Muscle layer of colon (tissue), 2 donors: ENCODE measurements at regions not wholly inside any gene's neighbourhood (a gene's known extent, or its start where the extent isn't known, plus 50 kb on each side); places are given as distances from the start of the nearest gene placed in this dataset.
A peak's percentile ranks its signal among the peaks of the same experiment; 100 is the strongest.

Experiments
- H3K27ac ChIP-seq: one replicate; pipeline ENCODE4 v1.7.0; 2013; ENCODE audit warnings: low read depth, mild to moderate bottlenecking, low read length, moderate library complexity
- H3K27me3 ChIP-seq, 2 donors: one replicate each; pipeline ENCODE4 v1.7.0; 2013; ENCODE audit warnings: low read length in 2 of 2, mild to moderate bottlenecking in 2 of 2; ENCODE audit not compliant: insufficient read depth in 2 of 2, control insufficient read depth in 1 of 2
- H3K36me3 ChIP-seq: one replicate; pipeline ENCODE4 v1.7.0; 2013; ENCODE audit warnings: mild to moderate bottlenecking, low read length; ENCODE audit not compliant: insufficient read depth
- H3K4me1 ChIP-seq: one replicate; pipeline ENCODE4 v1.7.0; 2013; ENCODE audit warnings: mild to moderate bottlenecking, low read length; ENCODE audit not compliant: insufficient read depth
- H3K4me3 ChIP-seq, 2 donors: one replicate each; pipeline ENCODE4 v1.7.0; 2013; ENCODE audit warnings: low read length in 2 of 2, low read depth in 1 of 2, mild to moderate bottlenecking in 1 of 2, moderate library complexity in 1 of 2
- H3K9ac ChIP-seq: one replicate; pipeline ENCODE4 v1.7.0; 2013; ENCODE audit warnings: low read length
- H3K9me3 ChIP-seq: one replicate; pipeline ENCODE4 v1.7.0; 2013; ENCODE audit warnings: mild to moderate bottlenecking, low read length
- donor health status: abdominal sarcoma.
- donor health status: Adenocarcinoma of cecum.

DNA sequence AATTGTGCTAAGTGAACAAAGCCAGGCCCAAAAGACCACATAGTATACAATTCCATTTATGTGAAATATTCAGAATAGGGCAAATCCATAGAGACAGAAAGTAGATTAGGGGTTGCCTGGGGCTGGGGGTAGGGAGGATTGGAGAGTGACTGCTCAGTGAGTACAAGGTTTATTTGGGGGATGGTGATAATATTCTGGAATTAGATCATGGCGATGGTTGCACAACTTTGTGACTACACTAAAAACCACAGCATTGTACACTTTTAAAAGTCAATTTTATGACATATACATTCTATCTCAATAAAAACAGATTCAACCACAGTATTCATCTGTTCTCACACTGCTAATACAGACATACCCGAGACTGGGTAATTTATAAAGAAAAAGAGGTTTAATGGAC, 68.7 kb upstream of the MAP1LC3B2 start:
- H3K9me3 ChIP-seq, result no peaks in the 10 kb centered on the region
- no peaks in the 10 kb centered on the region for H3K4me1 ChIP-seq
- no peaks in the 10 kb centered on the region for H3K27me3 ChIP-seq
- H3K36me3 ChIP-seq, result no peaks in the 10 kb centered on the region
- H3K27ac ChIP-seq, result no peak overlapping the region
- no peak overlapping the region for H3K4me3 ChIP-seq
- H3K9ac ChIP-seq, result no peak overlapping the region

DNA sequence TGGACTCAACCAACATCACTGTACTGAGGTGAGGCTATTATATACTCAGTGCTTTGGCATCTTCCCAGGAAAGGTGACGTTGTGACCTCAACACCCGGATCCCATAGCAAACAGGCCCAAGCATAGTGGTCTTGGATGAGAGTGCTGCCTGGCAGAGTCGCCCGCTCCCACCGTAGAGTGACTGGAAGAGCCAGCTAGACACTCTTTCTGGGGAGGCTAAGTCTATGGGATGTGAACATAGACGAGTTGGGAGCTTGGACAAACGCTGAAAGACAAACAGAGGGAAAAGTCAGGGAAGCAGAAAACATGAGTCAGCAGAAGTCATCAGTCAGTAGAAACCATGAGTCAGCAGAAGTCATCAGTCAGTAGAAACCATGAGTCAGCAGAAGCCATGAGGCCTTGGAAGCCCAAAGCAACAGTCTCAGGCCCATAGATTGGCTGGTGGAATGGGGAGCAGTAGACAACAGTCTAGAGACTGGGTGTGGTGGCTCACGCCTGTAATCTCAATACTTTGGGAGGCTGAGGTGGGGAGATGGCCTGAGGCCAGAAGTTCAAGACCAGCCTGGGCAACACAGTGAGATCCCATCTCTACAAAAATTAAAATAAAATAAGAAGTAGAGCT, 66.4 kb upstream of the MAP1LC3B2 start:
- H3K36me3 ChIP-seq, result no peaks in the 10 kb centered on the region
- no peak overlapping the region for H3K4me3 ChIP-seq
- no peak overlapping the region for H3K27ac ChIP-seq
- no peaks in the 10 kb centered on the region for H3K9me3 ChIP-seq
- no peaks in the 10 kb centered on the region for H3K4me1 ChIP-seq
- no peak overlapping the region for H3K9ac ChIP-seq
- H3K27me3 ChIP-seq, result no peaks in the 10 kb centered on the region

GRCh38 chr12:116495260-116495659, 63.9 kb upstream of the MAP1LC3B2 start:
- no peaks in the 10 kb centered on the region for H3K27me3 ChIP-seq

DNA sequence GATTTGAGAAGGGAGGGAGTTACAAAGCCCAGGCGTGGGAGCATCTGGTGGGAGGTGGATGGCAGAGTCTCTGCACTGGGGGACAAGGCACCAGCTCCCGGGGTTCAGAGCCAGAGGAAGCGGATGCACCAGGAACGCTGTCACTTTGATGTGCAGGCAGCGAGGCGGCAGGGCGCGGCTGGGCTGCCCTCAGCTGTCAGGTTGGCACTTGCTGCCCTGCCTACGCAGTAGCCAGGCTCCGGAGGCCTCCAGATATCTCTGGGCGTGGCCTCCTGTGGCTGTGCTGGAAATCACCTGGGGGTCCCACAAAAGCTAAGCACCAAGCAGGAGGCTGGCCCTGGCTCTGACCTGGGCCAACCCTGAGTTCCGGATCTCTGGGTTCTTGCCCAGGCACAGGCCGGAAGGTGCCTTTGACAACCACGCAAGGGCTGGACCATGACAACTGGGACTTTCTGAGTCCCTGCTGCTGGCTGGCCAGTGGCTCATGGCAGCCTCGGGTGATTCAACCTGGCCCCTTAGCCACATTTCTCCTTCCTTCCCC, 62.1 kb upstream of the MAP1LC3B2 start:
- Histone ChIP-seq H3K9me3 (no peaks in the 10 kb centered on the region), H3K27ac (no peak overlapping the region), H3K4me1 (no peaks in the 10 kb centered on the region), H3K4me3 (no peak overlapping the region), H3K36me3 (no peaks in the 10 kb centered on the region), H3K9ac (no peak overlapping the region), H3K27me3 (no peaks in the 10 kb centered on the region)

More at GRCh38 chr12:116495260-116495659, 63.9 kb upstream of the MAP1LC3B2 start:
- no peak overlapping the region for H3K4me3 ChIP-seq
- no peaks in the 10 kb centered on the region for H3K4me1 ChIP-seq
- no peak overlapping the region for H3K27ac ChIP-seq
- no peaks in the 10 kb centered on the region for H3K9me3 ChIP-seq
- no peak overlapping the region for H3K9ac ChIP-seq
- no peaks in the 10 kb centered on the region for H3K36me3 ChIP-seq

DNA sequence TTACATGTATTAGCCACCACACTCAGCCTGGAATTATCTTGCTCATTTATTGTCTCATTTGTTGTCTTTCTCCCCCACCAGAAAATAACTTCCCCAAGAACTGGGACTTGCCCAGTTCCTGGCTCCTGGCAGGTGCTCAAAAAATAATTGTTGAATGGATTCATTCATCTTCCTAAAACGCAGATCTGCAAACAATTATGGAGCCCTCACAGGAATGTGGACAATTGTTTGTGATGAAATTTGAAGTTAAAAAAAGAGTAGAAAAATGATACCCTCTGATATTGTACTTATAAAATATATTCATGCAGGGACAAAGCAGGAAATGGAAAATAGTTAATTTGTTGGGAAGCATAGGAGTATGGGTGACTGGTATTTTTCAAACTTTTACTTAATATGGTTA, 60.7 kb upstream of the MAP1LC3B2 start:
- no peaks in the 10 kb centered on the region for H3K27me3 ChIP-seq
- H3K27ac ChIP-seq, result no peak overlapping the region
- H3K9ac ChIP-seq, result no peak overlapping the region
- no peak overlapping the region for H3K4me3 ChIP-seq
- H3K36me3 ChIP-seq, result no peaks in the 10 kb centered on the region
- H3K4me1 ChIP-seq, result no peaks in the 10 kb centered on the region
- no peaks in the 10 kb centered on the region for H3K9me3 ChIP-seq

GRCh38 chr12:116502141-116502725, 56.9 kb upstream of the MAP1LC3B2 start:
- no peaks in the 10 kb centered on the region for H3K9me3 ChIP-seq
- H3K4me3 ChIP-seq, result no peak overlapping the region
- H3K27ac ChIP-seq, result no peak overlapping the region
- H3K4me1 ChIP-seq, result no peaks in the 10 kb centered on the region
- H3K36me3 ChIP-seq, result no peaks in the 10 kb centered on the region
- H3K9ac ChIP-seq, result no peak overlapping the region
- H3K27me3 ChIP-seq, result no peaks in the 10 kb centered on the region

- Histone ChIP-seq H3K36me3 (no peaks in the 10 kb centered on the region), H3K9me3 (no peaks in the 10 kb centered on the region), H3K27ac (no peak overlapping the region), H3K4me1 (no peaks in the 10 kb centered on the region), H3K27me3 (no peaks in the 10 kb centered on the region), H3K4me3 (no peak overlapping the region), H3K9ac (no peak overlapping the region)
Measured at GRCh38 chr12:116502989-116503496, 56.1 kb upstream of the MAP1LC3B2 start.

- H3K27me3 ChIP-seq, result no peaks in the 10 kb centered on the region
- H3K27ac ChIP-seq, result no peak overlapping the region
- no peaks in the 10 kb centered on the region for H3K9me3 ChIP-seq
- no peak overlapping the region for H3K9ac ChIP-seq
- no peaks in the 10 kb centered on the region for H3K4me1 ChIP-seq
- H3K4me3 ChIP-seq, result no peak overlapping the region
- H3K36me3 ChIP-seq, result no peaks in the 10 kb centered on the region
Measured at GRCh38 chr12:116504438-116504837, 54.7 kb upstream of the MAP1LC3B2 start.

- no peak overlapping the region for H3K4me3 ChIP-seq
- H3K9me3 ChIP-seq, result no peaks in the 10 kb centered on the region
- no peaks in the 10 kb centered on the region for H3K27me3 ChIP-seq
- no peaks in the 10 kb centered on the region for H3K4me1 ChIP-seq
- H3K36me3 ChIP-seq, result no peaks in the 10 kb centered on the region
- no peak overlapping the region for H3K9ac ChIP-seq
- no peak overlapping the region for H3K27ac ChIP-seq
Measured at GRCh38 chr12:116506697-116507064, 52.5 kb upstream of the MAP1LC3B2 start.

GRCh38 chr12:116508145-116509121, 50.7 kb upstream of the MAP1LC3B2 start:
- no peaks in the 10 kb centered on the region for H3K9me3 ChIP-seq
- no peaks in the 10 kb centered on the region for H3K36me3 ChIP-seq
- H3K27me3 ChIP-seq, result no peaks in the 10 kb centered on the region
- H3K4me3 ChIP-seq, result peak overlapping the region; percentile 21 to 47
- peak overlapping the region; percentile 34 for H3K27ac ChIP-seq
- no peak overlapping the region for H3K9ac ChIP-seq
- no peaks in the 10 kb centered on the region for H3K4me1 ChIP-seq
